Neural progenitor cell (in vitro differentiated cells): ENCODE measurements at regions not wholly inside any gene's neighbourhood (a gene's known extent, or its start where the extent isn't known, plus 50 kb on each side); places are given as distances from the start of the nearest gene placed in this dataset.

ENCODE experiments used
- DNase-seq: peaks from one replicate; pipeline ENCODE4 v3.0.0-alpha.2; 2016; ENCODE audit warnings: low spot score
- H2AFZ ChIP-seq: fragments of 200-600 bp; sonication (generic); replicated peaks from 2 replicates; pipeline ENCODE4 v1.6.1; 2016; ENCODE audit warnings: antibody characterized with exemption
- H3F3A ChIP-seq: fragments of 200-600 bp; sonication (generic); 2 replicates; pipeline ENCODE4 v1.6.1; 2016; ENCODE audit warnings: antibody characterized with exemption, low read depth
- H3K27ac ChIP-seq: fragments of 200-600 bp; sonication (generic); 2 replicates; pipeline ENCODE4 v1.5.1; 2016; ENCODE audit warnings: mild to moderate bottlenecking
- H3K27me3 ChIP-seq: fragments of 200-600 bp; sonication (generic); 2 replicates; pipeline ENCODE4 v1.6.1; 2016; ENCODE audit warnings: mild to moderate bottlenecking, moderate library complexity
- H3K36me3 ChIP-seq: fragments of 200-600 bp; sonication (generic); 2 replicates; pipeline ENCODE4 v1.5.1; 2016
- H3K4me1 ChIP-seq: fragments of 200-600 bp; sonication (generic); 2 replicates; pipeline ENCODE4 v1.6.1; 2016; ENCODE audit warnings: mixed run types
- H3K4me2 ChIP-seq: fragments of 200-600 bp; sonication (generic); 2 replicates; pipeline ENCODE4 v1.6.1; 2016
- H3K4me3 ChIP-seq: fragments of 200-600 bp; sonication (generic); 2 replicates; pipeline ENCODE4 v1.5.1; 2016
- H3K79me2 ChIP-seq: fragments of 200-600 bp; sonication (generic); 2 replicates; pipeline ENCODE4 v1.6.1; 2016; ENCODE audit warnings: low read depth
- H3K9ac ChIP-seq: fragments of 200-600 bp; sonication (generic); 2 replicates; pipeline ENCODE4 v1.6.1; 2016
- H3K9me3 ChIP-seq: fragments of 200-600 bp; sonication (generic); 2 replicates; pipeline ENCODE4 v1.5.1; 2016; ENCODE audit warnings: low read depth
- H4K20me1 ChIP-seq: fragments of 200-600 bp; sonication (generic); 2 replicates; pipeline ENCODE4 v1.6.1; 2016; ENCODE audit warnings: low read depth
- H3K27ac Mint-ChIP-seq: 3 replicates; pipeline ENCODE4 v1.8.0; 2021; ENCODE audit warnings: mixed read lengths
- H3K27me3 Mint-ChIP-seq: 2 replicates; pipeline ENCODE4 v1.8.0; 2022; ENCODE audit warnings: low read depth, mild to moderate bottlenecking, inconsistent platforms, moderate library complexity, mixed read lengths; ENCODE audit not compliant: insufficient read depth
- H3K36me3 Mint-ChIP-seq: 3 replicates; pipeline ENCODE4 v1.8.0; 2021; ENCODE audit warnings: mixed read lengths
- H3K4me1 Mint-ChIP-seq: 3 replicates; pipeline ENCODE4 v1.8.0; 2021; ENCODE audit warnings: mixed read lengths
- H3K4me3 Mint-ChIP-seq: 3 replicates; pipeline ENCODE4 v1.8.0; 2021; ENCODE audit warnings: mild to moderate bottlenecking, moderate library complexity, mixed read lengths
- H3K9me3 Mint-ChIP-seq: 3 replicates; pipeline ENCODE4 v1.8.0; 2020; ENCODE audit warnings: mixed read lengths
- EZH2 ChIP-seq: fragments of 200-600 bp; sonication (generic); IDR thresholded peaks from 2 replicates; pipeline ENCODE4 v1.6.1; 2017; ENCODE audit warnings: antibody characterized with exemption, mild to moderate bottlenecking, moderate library complexity
- EZH2phosphoT487 ChIP-seq: fragments of 200-600 bp; sonication (generic); IDR thresholded peaks from 2 replicates; pipeline ENCODE4 v1.6.1; 2017; ENCODE audit warnings: antibody characterized with exemption
- TF ChIP-seq, protein P1 (sequence below): fragments of 200-600 bp; sonication (generic); IDR thresholded peaks from 2 replicates; pipeline ENCODE4 v1.5.1; 2017; ENCODE audit warnings: antibody characterized with exemption, mild to moderate bottlenecking

DNA sequence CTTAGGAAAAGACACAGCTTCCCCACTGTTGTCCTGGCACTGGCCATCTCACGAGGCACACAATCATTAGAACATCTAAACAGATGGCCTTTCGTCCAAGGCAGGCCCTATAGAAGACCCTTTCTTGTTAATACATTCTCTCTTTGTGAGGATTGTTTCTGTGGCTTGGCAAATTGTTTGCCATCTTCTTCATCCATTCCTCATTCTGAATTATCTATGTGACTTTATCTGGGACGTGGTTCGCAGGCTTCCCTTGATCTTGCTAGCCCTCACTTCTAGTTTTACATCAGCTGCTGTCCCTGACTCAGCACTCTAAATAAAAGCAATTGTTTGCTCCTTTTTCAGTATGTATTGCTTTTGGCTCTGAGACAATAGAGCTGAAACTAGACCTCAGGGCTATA, 101.1 kb upstream of the ZC3H11B start:
- no peak overlapping the region for H3K27ac Mint-ChIP-seq
- H3K4me2 ChIP-seq, result no peak overlapping the region

DNA sequence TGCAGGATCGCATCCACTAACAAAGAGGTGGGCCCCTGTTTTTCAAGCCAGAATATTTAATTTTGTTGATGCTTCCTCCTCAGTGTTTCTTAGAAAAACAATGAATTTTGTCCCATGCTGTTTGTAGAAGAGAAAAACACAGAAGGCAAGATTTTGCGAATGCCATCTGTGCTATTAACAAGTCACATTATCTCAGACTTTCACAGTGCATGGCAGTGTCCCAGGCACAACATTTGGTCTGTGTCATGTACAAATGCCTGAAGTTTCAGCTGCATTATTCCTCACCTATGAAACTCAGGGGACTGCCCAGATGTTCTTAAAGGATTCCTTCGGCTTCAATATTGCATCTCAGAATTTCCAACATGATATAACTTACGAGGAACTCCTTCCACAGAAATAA, 99.6 kb upstream of the ZC3H11B start:
- Histone ChIP-seq H3K36me3 (no peaks in the 10 kb centered on the region), H3K4me2 (no peak overlapping the region), H3K4me3 (no peak overlapping the region), H3K9ac (no peak overlapping the region), H3K9me3 (no peaks in the 10 kb centered on the region), H3K4me1 (peaks cover 9% of the 10 kb centered on the region), H4K20me1 (no peaks in the 10 kb centered on the region), H3F3A (no peaks in the 10 kb centered on the region), H3K27ac (no peak overlapping the region), H3K27me3 (no peaks in the 10 kb centered on the region), H2AFZ (no peak overlapping the region), H3K79me2 (no peaks in the 10 kb centered on the region)
- Mint-ChIP-seq H3K27ac (no peak overlapping the region), H3K9me3 (peaks cover 9% of the 10 kb centered on the region), H3K27me3 (no peaks in the 10 kb centered on the region), H3K36me3 (no peaks in the 10 kb centered on the region), H3K4me3 (no peak overlapping the region), H3K4me1 (peaks cover 12% of the 10 kb centered on the region)
- TF ChIP-seq, protein P1, sequence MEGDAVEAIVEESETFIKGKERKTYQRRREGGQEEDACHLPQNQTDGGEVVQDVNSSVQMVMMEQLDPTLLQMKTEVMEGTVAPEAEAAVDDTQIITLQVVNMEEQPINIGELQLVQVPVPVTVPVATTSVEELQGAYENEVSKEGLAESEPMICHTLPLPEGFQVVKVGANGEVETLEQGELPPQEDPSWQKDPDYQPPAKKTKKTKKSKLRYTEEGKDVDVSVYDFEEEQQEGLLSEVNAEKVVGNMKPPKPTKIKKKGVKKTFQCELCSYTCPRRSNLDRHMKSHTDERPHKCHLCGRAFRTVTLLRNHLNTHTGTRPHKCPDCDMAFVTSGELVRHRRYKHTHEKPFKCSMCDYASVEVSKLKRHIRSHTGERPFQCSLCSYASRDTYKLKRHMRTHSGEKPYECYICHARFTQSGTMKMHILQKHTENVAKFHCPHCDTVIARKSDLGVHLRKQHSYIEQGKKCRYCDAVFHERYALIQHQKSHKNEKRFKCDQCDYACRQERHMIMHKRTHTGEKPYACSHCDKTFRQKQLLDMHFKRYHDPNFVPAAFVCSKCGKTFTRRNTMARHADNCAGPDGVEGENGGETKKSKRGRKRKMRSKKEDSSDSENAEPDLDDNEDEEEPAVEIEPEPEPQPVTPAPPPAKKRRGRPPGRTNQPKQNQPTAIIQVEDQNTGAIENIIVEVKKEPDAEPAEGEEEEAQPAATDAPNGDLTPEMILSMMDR, result no peak
- TF ChIP-seq EZH2, result no peak
- TF ChIP-seq EZH2phosphoT487, result no peak
- no peak for DNase-seq

More for the DNA sequence above, 101.1 kb upstream of the ZC3H11B start:
- H3K27ac ChIP-seq, result no peak overlapping the region
- H3K4me3 ChIP-seq, result no peak overlapping the region
- TF ChIP-seq EZH2phosphoT487 (no peak), EZH2 (no peak)
- TF ChIP-seq, protein P1, result no peak
- no peak for DNase-seq
- no peaks in the 10 kb centered on the region for H3K27me3 ChIP-seq
- peaks cover 6% of the 10 kb centered on the region for H3K9me3 Mint-ChIP-seq
- H3K9me3 ChIP-seq, result no peaks in the 10 kb centered on the region
- no peaks in the 10 kb centered on the region for H3K27me3 Mint-ChIP-seq
- H3K36me3 Mint-ChIP-seq, result no peaks in the 10 kb centered on the region
- no peak overlapping the region for H3K4me3 Mint-ChIP-seq
- peaks cover 9% of the 10 kb centered on the region for H3K4me1 ChIP-seq
- H3K4me1 Mint-ChIP-seq, result peaks cover 12% of the 10 kb centered on the region
- H3F3A ChIP-seq, result no peaks in the 10 kb centered on the region
- no peaks in the 10 kb centered on the region for H3K36me3 ChIP-seq
- no peaks in the 10 kb centered on the region for H3K79me2 ChIP-seq
- H4K20me1 ChIP-seq, result no peaks in the 10 kb centered on the region
- no peak overlapping the region for H3K9ac ChIP-seq
- H2AFZ ChIP-seq, result no peak overlapping the region

DNA sequence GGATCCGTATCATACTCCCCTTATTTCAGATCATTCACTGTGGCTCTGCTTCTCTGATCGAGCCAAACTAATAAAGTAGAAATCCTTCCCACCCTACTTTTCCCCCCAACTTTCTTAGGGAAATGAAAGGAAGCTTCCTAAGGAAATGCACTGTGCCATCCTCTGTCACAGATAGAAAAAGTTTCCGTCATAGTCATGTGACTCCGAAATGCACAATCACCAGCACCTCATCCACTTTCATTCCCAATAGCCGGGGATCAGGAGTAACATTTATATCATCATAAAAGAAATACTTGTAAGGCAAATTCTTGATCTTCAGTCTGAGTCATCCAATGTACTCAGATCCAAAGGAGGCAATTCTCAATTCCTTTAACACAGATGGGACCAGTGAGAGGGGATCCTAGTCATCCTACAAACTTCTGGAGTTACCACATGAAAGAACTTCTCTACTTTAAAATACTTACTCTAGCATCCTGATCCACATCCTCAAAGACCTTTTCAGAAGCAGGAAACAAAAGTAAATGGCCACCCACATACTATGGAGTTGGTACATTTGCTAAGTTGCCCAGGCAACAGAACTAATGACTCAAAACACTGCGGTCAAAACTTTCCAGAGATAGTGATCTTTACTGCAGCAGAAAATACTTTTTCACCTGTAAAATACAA, 97.8 kb upstream of the ZC3H11B start:
- TF ChIP-seq, protein P1, result no peak
- no peak for TF ChIP-seq EZH2phosphoT487
- TF ChIP-seq EZH2, result no peak
- Mint-ChIP-seq H3K36me3 (no peaks in the 10 kb centered on the region), H3K4me1 (peaks cover 12% of the 10 kb centered on the region), H3K27ac (no peak overlapping the region), H3K9me3 (peaks cover 10% of the 10 kb centered on the region), H3K4me3 (no peak overlapping the region), H3K27me3 (no peaks in the 10 kb centered on the region)
- Histone ChIP-seq H4K20me1 (no peaks in the 10 kb centered on the region), H3K27ac (no peak overlapping the region), H3K9ac (no peak overlapping the region), H3K79me2 (no peaks in the 10 kb centered on the region), H3K27me3 (no peaks in the 10 kb centered on the region), H3K4me1 (peaks cover 9% of the 10 kb centered on the region), H3K4me2 (no peak overlapping the region), H3K9me3 (no peaks in the 10 kb centered on the region), H3F3A (no peaks in the 10 kb centered on the region), H2AFZ (no peak overlapping the region), H3K4me3 (no peak overlapping the region), H3K36me3 (no peaks in the 10 kb centered on the region)
- DNase-seq, result no peak
